H9 (cell line): ENCODE measurements at regions not wholly inside any gene's neighbourhood (a gene's known extent, or its start where the extent isn't known, plus 50 kb on each side); places are given as distances from the start of the nearest gene placed in this dataset.

Source experiments
- DNase-seq: peaks from one replicate; pipeline ENCODE4 v3.0.0-alpha.2; 2017
- H2AFZ ChIP-seq: one replicate; pipeline ENCODE4 v1.6.1; 2013; ENCODE audit warnings: mild to moderate bottlenecking, low read length, control low read depth, moderate library complexity
- H2AK5ac ChIP-seq: 2 replicates; pipeline ENCODE4 v1.6.1; 2013; ENCODE audit warnings: low read length, control low read depth, mixed read lengths; ENCODE audit not compliant: insufficient read length
- H2BK120ac ChIP-seq: one replicate; pipeline ENCODE4 v1.6.1; 2013; ENCODE audit warnings: low read depth, mild to moderate bottlenecking, low read length, control low read depth, inconsistent platforms; ENCODE audit not compliant: poor library complexity, severe bottlenecking
- H2BK12ac ChIP-seq: 2 replicates; pipeline ENCODE4 v1.6.1; 2013; ENCODE audit warnings: low read length, control low read depth, mixed read lengths, low read depth; ENCODE audit not compliant: insufficient read length
- H2BK15ac ChIP-seq: 2 replicates; pipeline ENCODE4 v1.6.1; 2013; ENCODE audit warnings: low read depth, low read length, control low read depth
- H2BK20ac ChIP-seq: one replicate; pipeline ENCODE4 v1.6.1; 2013; ENCODE audit warnings: low read depth, mild to moderate bottlenecking, low read length, control low read depth, inconsistent platforms; ENCODE audit not compliant: poor library complexity, severe bottlenecking
- H2BK5ac ChIP-seq: 2 replicates; pipeline ENCODE4 v1.6.1; 2013; ENCODE audit warnings: low read length, control low read depth, mixed read lengths; ENCODE audit not compliant: insufficient read length
- H3K14ac ChIP-seq: 2 replicates; pipeline ENCODE4 v1.6.1; 2013; ENCODE audit warnings: low read length, control low read depth; ENCODE audit not compliant: insufficient read depth
- H3K18ac ChIP-seq: 2 replicates; pipeline ENCODE4 v1.6.1; 2013; ENCODE audit warnings: low read depth, mild to moderate bottlenecking, mixed read lengths, low read length, control low read depth; ENCODE audit not compliant: insufficient read length
- H3K23ac ChIP-seq: 2 replicates; pipeline ENCODE4 v1.6.1; 2013; ENCODE audit warnings: low read length, control low read depth, mixed read lengths, low read depth; ENCODE audit not compliant: insufficient read length
- H3K23me2 ChIP-seq: 2 replicates; pipeline ENCODE4 v1.6.1; 2013; ENCODE audit warnings: low read depth, mild to moderate bottlenecking, mixed read lengths, low read length, control low read depth; ENCODE audit not compliant: insufficient read length, poor library complexity, severe bottlenecking
- H3K27ac ChIP-seq: 2 replicates; pipeline ENCODE4 v1.5.1; 2013; ENCODE audit warnings: low read length, control low read depth, mixed read lengths, low read depth; ENCODE audit not compliant: insufficient read length
- H3K27me3 ChIP-seq: 2 replicates; pipeline ENCODE4 v1.6.1; 2013; ENCODE audit warnings: low read length, control low read depth, inconsistent platforms; ENCODE audit not compliant: insufficient read depth
- H3K4ac ChIP-seq: 2 replicates; pipeline ENCODE4 v1.6.1; 2013; ENCODE audit warnings: low read depth, mild to moderate bottlenecking, control low read depth, inconsistent platforms, low read length, moderate library complexity
- H3K4me1 ChIP-seq: 2 replicates; pipeline ENCODE4 v1.6.1; 2013; ENCODE audit warnings: low read length, control low read depth, inconsistent platforms; ENCODE audit not compliant: insufficient read depth
- H3K4me2 ChIP-seq: 2 replicates; pipeline ENCODE4 v1.6.1; 2013; ENCODE audit warnings: low read length, control low read depth, mixed read lengths; ENCODE audit not compliant: insufficient read length, insufficient read depth
- H3K56ac ChIP-seq: 2 replicates; pipeline ENCODE4 v1.6.1; 2013; ENCODE audit warnings: low read depth, mild to moderate bottlenecking, mixed read lengths, low read length, control low read depth; ENCODE audit not compliant: insufficient read length
- H3K79me1 ChIP-seq: 2 replicates; pipeline ENCODE4 v1.6.1; 2013; ENCODE audit warnings: low read depth, mild to moderate bottlenecking, moderate library complexity, low read length, control low read depth, inconsistent platforms; ENCODE audit not compliant: insufficient read depth, poor library complexity, severe bottlenecking
- H3K79me2 ChIP-seq: 2 replicates; pipeline ENCODE4 v1.6.1; 2013; ENCODE audit warnings: low read length, control low read depth, inconsistent platforms; ENCODE audit not compliant: insufficient read depth
- H3K9ac ChIP-seq: 2 replicates; pipeline ENCODE4 v1.6.1; 2013; ENCODE audit warnings: low read length, control low read depth, mixed read lengths; ENCODE audit not compliant: insufficient read length; ENCODE audit errors: extremely low read depth
- H3K9me3 ChIP-seq: one replicate; pipeline ENCODE4 v1.6.1; 2013; ENCODE audit warnings: low read depth, low read length, inconsistent platforms; ENCODE audit not compliant: control insufficient read depth
- H3T11ph ChIP-seq: one replicate; pipeline ENCODE4 v1.6.1; 2013; ENCODE audit warnings: mild to moderate bottlenecking, low read length, control low read depth, inconsistent platforms
- H4K20me1 ChIP-seq: one replicate; pipeline ENCODE4 v1.6.1; 2013; ENCODE audit not compliant: control insufficient read depth, insufficient read length, insufficient read depth
- H4K5ac ChIP-seq: 2 replicates; pipeline ENCODE4 v1.6.1; 2013; ENCODE audit warnings: low read depth, mild to moderate bottlenecking, mixed read lengths, low read length, control low read depth; ENCODE audit not compliant: insufficient read length
- H4K8ac ChIP-seq: replicated peaks from 2 replicates; pipeline ENCODE4 v1.6.1; 2013; ENCODE audit warnings: low read length, control low read depth, mixed read lengths, low read depth; ENCODE audit not compliant: insufficient read length
- H4K91ac ChIP-seq: 2 replicates; pipeline ENCODE4 v1.6.1; 2013; ENCODE audit warnings: low read depth, mild to moderate bottlenecking, moderate library complexity, mixed read lengths, low read length, control low read depth; ENCODE audit not compliant: insufficient read length
- H3K27ac Mint-ChIP-seq, 3 experiments: 2 replicates in 2 of 3; 3 replicates in 1 of 3; pipeline ENCODE4 v1.8.0; 2020 to 2021; ENCODE audit warnings: mixed read lengths in 3 of 3, mild to moderate bottlenecking in 1 of 3, moderate library complexity in 1 of 3
- H3K27me3 Mint-ChIP-seq: 2 replicates; pipeline ENCODE4 v1.8.0; 2021; ENCODE audit warnings: low read depth, mild to moderate bottlenecking, moderate library complexity, mixed read lengths
- H3K36me3 Mint-ChIP-seq, 3 experiments: 2 replicates in 2 of 3; 3 replicates in 1 of 3; pipeline ENCODE4 v1.8.0; 2020 to 2021; ENCODE audit warnings: low read depth in 3 of 3, mixed read lengths in 3 of 3; ENCODE audit not compliant: insufficient read depth in 1 of 3
- H3K4me1 Mint-ChIP-seq, 2 experiments: 2 replicates each; pipeline ENCODE4 v1.8.0; 2020; ENCODE audit warnings: mixed read lengths in 2 of 2
- H3K4me3 Mint-ChIP-seq, 2 experiments: 2 replicates in 1 of 2; 3 replicates in 1 of 2; pipeline ENCODE4 v1.8.0; 2020 to 2021; ENCODE audit warnings: mild to moderate bottlenecking in 2 of 2, mixed read lengths in 2 of 2, moderate library complexity in 1 of 2
- H3K9me3 Mint-ChIP-seq, 2 experiments: 2 replicates in 1 of 2; 3 replicates in 1 of 2; pipeline ENCODE4 v1.8.0; 2020; ENCODE audit warnings: mild to moderate bottlenecking in 2 of 2, mixed read lengths in 2 of 2, moderate library complexity in 1 of 2
- CTCF ChIP-seq: fragments of 200-600 bp; sonication (generic); conservative IDR thresholded peaks from 3 replicates; pipeline ENCODE4 v1.8.0; 2021; ENCODE audit warnings: antibody characterized with exemption, mild to moderate bottlenecking
- WGBS: extraction: QIAGEN DNeasy Blood & Tissue Kit; methylation state at CpG from one replicate; pipeline ENCODE4 v1.1.7; 2013; ENCODE audit warnings: missing lambda C conversion rate, low lambda C conversion rate, mixed read lengths; ENCODE audit not compliant: insufficient read length; ENCODE audit errors: extremely low coverage; 5-methylcytosine and 5-hydroxymethylcytosine counted together

GRCh38 chr11:101397979-101398378, 185.8 kb downstream of the TRPC6 start:
- H4K20me1 ChIP-seq: no peaks in the 10 kb centered on the region
- no peak overlapping the region for H2BK120ac ChIP-seq
- H3K27ac Mint-ChIP-seq: no peak overlapping the region
- no peak overlapping the region for H2BK20ac ChIP-seq
- H3K79me2 ChIP-seq: no peaks in the 10 kb centered on the region
- no peak overlapping the region for H4K5ac ChIP-seq
- no peak overlapping the region for H3K4me3 Mint-ChIP-seq
- no peak overlapping the region for H2AFZ ChIP-seq
- H3K4ac ChIP-seq: no peak overlapping the region
- no peak overlapping the region for H3K14ac ChIP-seq
- no peak overlapping the region for H3K23ac ChIP-seq
- H3K79me1 ChIP-seq: no peaks in the 10 kb centered on the region
- H3K27ac ChIP-seq: no peak overlapping the region
- no CpG with 5 or more reads among the region's 2 CpGs for WGBS
- H3K27me3 Mint-ChIP-seq: no peaks in the 10 kb centered on the region
- H4K91ac ChIP-seq: no peak overlapping the region
- no peaks in the 10 kb centered on the region for H3K23me2 ChIP-seq
- H3K9me3 ChIP-seq: no peaks in the 10 kb centered on the region
- no peak overlapping the region for H2BK12ac ChIP-seq
- TF ChIP-seq CTCF: no peak
- H3K18ac ChIP-seq: no peak overlapping the region
- no peak overlapping the region for H3K4me2 ChIP-seq
- no peak for DNase-seq
- peaks cover 11 to 14% of the 10 kb centered on the region in 2 experiments for H3K9me3 Mint-ChIP-seq
- no peak overlapping the region for H3K9ac ChIP-seq
- H2BK5ac ChIP-seq: no peak overlapping the region
- no peak overlapping the region for H4K8ac ChIP-seq
- H3K56ac ChIP-seq: no peak overlapping the region
- H3K4me1 Mint-ChIP-seq: 0 out of 4 replicates have a peak, but pooled peaks cover 0 to 6% of the 10 kb centered on the region in 2 experiments
- H2BK15ac ChIP-seq: no peak overlapping the region
- H3K36me3 Mint-ChIP-seq: 0 out of 7 replicates have a peak, but pooled peaks cover 0 to 3% (median 0%) of the 10 kb centered on the region in 3 experiments
- H3K4me1 ChIP-seq: no peaks in the 10 kb centered on the region
- no peaks in the 10 kb centered on the region for H3K27me3 ChIP-seq
- no peak overlapping the region for H3T11ph ChIP-seq
- no peak overlapping the region for H2AK5ac ChIP-seq
